ENCODE measurements at regions not wholly inside any gene's neighbourhood (a gene's known extent, or its start where the extent isn't known, plus 50 kb on each side); places are given as distances from the start of the nearest gene placed in this dataset.

GRCh38 chr14:89028462-89029134 lies 204.1 kb downstream of the TTC8 start:
- Mint-ChIP-seq H3K4me1 (ENCODE audit: low read depth) (peaks cover 10% of the 10 kb centered on the region), H3K9me3 (no peaks in the 10 kb centered on the region), H3K4me3 (no peak overlapping the region), H3K36me3 (ENCODE audit: low read depth) (no peaks in the 10 kb centered on the region), H3K27ac (no peak overlapping the region), H3K27me3 (peaks cover 72% of the 10 kb centered on the region)
- ChIA-PET POLR2A (no interaction called here), CTCF (interaction anchor here (1.4 kb wide), 1 partner anchor 10 kb away, joined by 3 read pairs; no protein-coding TSS in a partner anchor)
- no peak for DNase-seq
- intact Hi-C loops (cut with DNase I, micrococcal nuclease) = loop anchor here in 1 of 2 experiments (5.0 to 10.0 kb wide), 2 partner anchors 146 to 739 kb away; no protein-coding TSS in a partner anchor
- Histone ChIP-seq H3K27me3 (ENCODE audit: control insufficient read depth in 1 of 2, insufficient read depth in 2 of 2, low read length in 2 of 2) (peaks cover 42 to 48% of the 10 kb centered on the region in 2 experiments), H3K4me3 (ENCODE audit: low read length) (no peak overlapping the region), H3K27ac (ENCODE audit: low read depth in 1 of 2, low read length in 2 of 2) (no peak overlapping the region), H3K36me3 (ENCODE audit: insufficient read depth, low read length) (no peaks in the 10 kb centered on the region), H3K9me3 (ENCODE audit: control insufficient read depth in 1 of 2, insufficient read depth in 1 of 2, low read length in 2 of 2) (peaks cover 0 to 17% of the 10 kb centered on the region in 2 experiments), H3K4me1 (ENCODE audit: insufficient read depth, low read length) (peaks cover 21% of the 10 kb centered on the region)
- no peak for ATAC-seq (ENCODE audit: poor library complexity)
- no peak for TF ChIP-seq CTCF (IDR thresholded peaks at IDR 0.05)

- Mint-ChIP-seq H3K36me3 (ENCODE audit: low read depth) (no peaks in the 10 kb centered on the region), H3K27me3 (peaks cover 64% of the 10 kb centered on the region), H3K9me3 (no peaks in the 10 kb centered on the region), H3K4me1 (ENCODE audit: low read depth) (peaks cover 10% of the 10 kb centered on the region), H3K27ac (no peak overlapping the region), H3K4me3 (no peak overlapping the region)
- H3K4me1 ChIP-seq (ENCODE audit: insufficient read depth, low read length) = peaks cover 21% of the 10 kb centered on the region
- DNase-seq = no peak
- H3K4me3 ChIP-seq (ENCODE audit: low read length) = no peak overlapping the region
- H3K27me3 ChIP-seq (ENCODE audit: control insufficient read depth in 1 of 2, insufficient read depth in 2 of 2, low read length in 2 of 2) = peaks cover 34 to 35% of the 10 kb centered on the region in 2 experiments
- no peak for TF ChIP-seq CTCF (IDR thresholded peaks at IDR 0.05)
- POLR2A ChIA-PET = no interaction called here
- intact Hi-C loops (cut with DNase I, micrococcal nuclease) = loop anchor here (5.0 to 10.0 kb wide), 3 partner anchors 145 to 1205 kb away; no protein-coding TSS in a partner anchor
- peaks cover 0 to 13% of the 10 kb centered on the region in 2 experiments for H3K9me3 ChIP-seq (ENCODE audit: control insufficient read depth in 1 of 2, insufficient read depth in 1 of 2, low read length in 2 of 2)
- no peak overlapping the region for H3K27ac ChIP-seq (ENCODE audit: low read depth in 1 of 2, low read length in 2 of 2)
- CTCF ChIA-PET = no interaction called here
- H3K36me3 ChIP-seq (ENCODE audit: insufficient read depth, low read length) = no peaks in the 10 kb centered on the region
- no peak for ATAC-seq (ENCODE audit: poor library complexity)
These were observed 205.7 kb downstream of the TTC8 start for GRCh38 chr14:89029961-89030694.

- H3K36me3 ChIP-seq (ENCODE audit: insufficient read depth, low read length) = no peaks in the 10 kb centered on the region
- intact Hi-C loops (cut with DNase I, micrococcal nuclease) = loop anchor here in 1 of 2 experiments (10.0 kb wide), 1 partner anchor 1204 kb away; no protein-coding TSS in a partner anchor
- no peak overlapping the region for H3K4me3 ChIP-seq (ENCODE audit: low read length)
- ChIA-PET POLR2A (no interaction called here), CTCF (no interaction called here)
- H3K27ac Mint-ChIP-seq = no peak overlapping the region
- peaks cover 64% of the 10 kb centered on the region for H3K27me3 Mint-ChIP-seq
- H3K9me3 ChIP-seq (ENCODE audit: control insufficient read depth in 1 of 2, insufficient read depth in 1 of 2, low read length in 2 of 2) = peaks cover 0 to 13% of the 10 kb centered on the region in 2 experiments
- no peak for TF ChIP-seq CTCF (IDR thresholded peaks at IDR 0.05)
- ATAC-seq (ENCODE audit: poor library complexity) (no peak), DNase-seq (no peak)
- H3K36me3 Mint-ChIP-seq (ENCODE audit: low read depth) = no peaks in the 10 kb centered on the region
- peaks cover 21% of the 10 kb centered on the region for H3K4me1 ChIP-seq (ENCODE audit: insufficient read depth, low read length)
- peaks cover 10% of the 10 kb centered on the region for H3K4me1 Mint-ChIP-seq (ENCODE audit: low read depth)
- H3K27ac ChIP-seq (ENCODE audit: low read depth in 1 of 2, low read length in 2 of 2) = no peak overlapping the region
- H3K27me3 ChIP-seq (ENCODE audit: control insufficient read depth in 1 of 2, insufficient read depth in 2 of 2, low read length in 2 of 2) = peaks cover 27 to 31% of the 10 kb centered on the region in 2 experiments
- no peak overlapping the region for H3K4me3 Mint-ChIP-seq
- H3K9me3 Mint-ChIP-seq = no peaks in the 10 kb centered on the region
These were observed 206.5 kb downstream of the TTC8 start for GRCh38 chr14:89030921-89031320.

All from CD4-positive, alpha-beta T cell (primary cell).